CD4-positive, alpha-beta T cell treated with Interleukin-17A for 4 hours (primary cell): ENCODE measurements at regions not wholly inside any gene's neighbourhood (a gene's known extent, or its start where the extent isn't known, plus 50 kb on each side); places are given as distances from the start of the nearest gene placed in this dataset.

Experiments
- DNase-seq: peaks from one replicate; pipeline ENCODE4 v3.0.0-alpha.2; 2020; ENCODE audit warnings: mixed read lengths

DNA sequence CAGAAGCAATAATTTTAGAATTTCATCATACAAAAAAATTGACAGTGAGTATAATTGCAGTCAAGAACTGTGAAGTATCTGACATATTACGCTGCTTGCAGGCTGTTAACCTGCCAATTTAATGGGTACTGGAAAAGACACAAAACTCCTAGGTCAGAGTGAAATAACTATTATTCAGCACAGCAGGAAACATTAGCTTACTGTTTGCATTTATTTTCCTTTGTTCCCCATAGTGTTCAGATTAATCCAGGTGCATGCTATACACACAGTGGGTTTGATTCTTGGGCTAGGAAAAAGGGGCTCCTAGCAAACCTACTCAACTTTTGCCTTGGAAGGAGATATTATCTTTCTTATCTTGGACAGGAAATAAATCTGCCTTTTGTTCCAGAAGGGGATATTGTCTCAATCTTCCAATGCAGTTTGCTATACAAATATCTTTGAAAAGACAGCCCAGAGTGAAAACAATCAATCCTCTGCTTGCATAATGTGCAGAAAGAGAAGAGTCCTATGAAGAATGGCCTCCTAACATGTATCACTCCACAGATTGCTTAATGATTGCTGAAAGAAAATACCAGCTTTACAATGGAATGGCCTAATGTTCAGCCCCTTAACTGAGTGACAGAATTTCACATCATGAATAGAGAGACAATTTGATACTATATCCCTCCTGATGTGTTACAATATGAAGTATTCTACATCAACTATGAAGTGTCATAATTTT is 443.4 kb downstream of the TBC1D4 start:
- no peak for DNase-seq

DNA sequence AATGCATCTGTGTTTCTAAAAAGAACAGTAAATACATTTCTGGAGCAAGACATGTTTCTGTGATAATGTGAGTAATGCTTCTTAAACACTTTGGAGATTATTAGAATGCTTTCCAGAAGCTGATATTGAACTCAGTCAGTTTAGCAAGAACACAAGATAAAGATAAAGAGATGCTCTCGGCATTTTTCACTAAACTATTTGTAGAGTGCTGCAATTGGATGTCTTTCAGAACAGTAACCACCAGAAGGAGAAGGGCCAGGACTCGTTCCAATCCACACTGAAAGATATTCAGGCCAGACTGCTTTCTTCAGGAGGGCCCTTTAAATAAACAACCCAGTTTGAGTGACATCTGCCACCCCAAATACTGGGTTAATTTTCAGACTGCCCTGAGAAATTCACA is 456.0 kb downstream of the TBC1D4 start:
- no peak for DNase-seq

DNA sequence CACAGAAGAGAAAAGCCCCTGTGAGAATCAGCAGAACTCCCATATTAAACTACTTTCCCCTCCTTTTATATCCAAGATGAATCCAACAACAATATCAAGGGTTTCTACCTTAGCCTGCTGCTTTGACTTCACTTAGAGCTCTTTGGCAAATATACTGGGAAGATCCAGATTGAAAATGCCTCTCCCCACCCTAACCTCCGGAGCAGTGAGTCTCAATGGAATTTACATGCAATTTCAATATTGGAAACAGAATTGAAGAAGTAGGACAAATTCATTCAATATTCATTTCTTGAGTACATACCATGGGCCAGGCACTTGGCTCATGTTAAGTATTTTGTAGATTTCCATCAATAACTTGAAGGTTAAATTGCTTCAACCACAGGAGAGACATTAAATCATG is 457.4 kb downstream of the TBC1D4 start:
- DNase-seq = no peak

GRCh38 chr13:75023609-75024008 is 458.4 kb downstream of the TBC1D4 start:
- no peak for DNase-seq

DNA sequence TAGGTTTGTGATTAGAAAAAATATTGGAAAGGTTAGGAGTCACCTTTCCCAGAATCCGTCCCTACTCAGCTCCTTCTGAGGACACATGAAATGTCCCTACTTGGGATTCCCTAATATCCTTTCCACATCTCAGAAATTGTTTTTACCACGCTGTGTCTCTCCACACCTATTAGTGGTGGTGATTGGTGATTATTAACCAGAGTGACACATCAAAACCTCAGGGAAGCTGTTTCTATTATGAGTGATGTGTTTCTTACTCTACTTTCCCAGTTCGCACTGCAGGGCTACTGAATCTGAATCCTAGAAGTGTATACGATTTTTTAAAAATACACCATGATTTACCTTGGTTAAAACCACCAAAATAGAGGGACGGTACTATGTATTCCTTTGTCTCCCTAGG is 460.8 kb downstream of the TBC1D4 start:
- no peak for DNase-seq

GRCh38 chr13:75016225-75016624 is 465.7 kb downstream of the TBC1D4 start:
- DNase-seq = no peak

- no peak for DNase-seq
Observed at GRCh38 chr13:75013818-75014217, 468.2 kb downstream of the TBC1D4 start.

GRCh38 chr13:75010941-75011340 is 471.0 kb downstream of the TBC1D4 start:
- DNase-seq = no peak

GRCh38 chr13:75008926-75009325 is 473.0 kb downstream of the TBC1D4 start:
- no peak for DNase-seq

DNA sequence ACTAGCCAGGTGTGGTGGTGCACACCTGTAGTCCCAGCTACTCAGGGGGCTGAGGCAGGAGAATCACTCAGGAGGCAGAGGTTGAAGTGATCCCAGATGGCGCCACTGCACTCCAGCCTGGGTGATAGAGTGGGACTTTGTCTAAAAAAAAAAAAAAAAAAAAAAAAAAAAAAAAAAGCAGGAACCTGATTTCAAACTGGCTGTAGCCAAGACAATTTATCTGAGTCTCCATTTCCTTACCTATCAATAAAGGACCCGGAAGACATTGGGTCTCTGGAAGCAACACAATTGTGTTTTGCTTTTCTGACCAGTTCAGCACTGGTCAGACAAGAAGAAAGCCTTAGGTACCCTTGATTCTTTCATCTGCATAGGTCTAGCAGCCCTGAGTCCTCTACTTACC is 491.0 kb downstream of the TBC1D4 start:
- no peak for DNase-seq

- no peak for DNase-seq
Observed at GRCh38 chr13:74987124-74987690, 494.8 kb downstream of the TBC1D4 start.

DNA sequence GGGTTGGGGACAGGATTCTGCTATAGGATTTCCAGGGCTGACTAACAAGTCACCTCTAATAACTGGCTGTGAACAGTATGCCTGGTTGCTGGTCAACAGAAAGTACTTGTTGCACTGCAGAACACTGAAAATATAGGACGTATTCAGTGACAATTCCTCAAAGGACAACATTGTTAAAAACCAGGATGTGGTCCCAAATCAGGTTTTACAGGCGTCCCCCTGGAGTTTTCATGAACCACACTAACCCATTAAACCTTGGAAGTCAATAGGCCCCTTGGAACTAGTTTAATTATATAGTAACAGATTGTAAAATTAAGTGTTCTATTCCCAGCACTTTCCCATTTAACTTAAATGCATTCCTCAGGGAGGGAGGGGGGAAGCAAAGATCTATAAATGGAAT is 495.4 kb downstream of the TBC1D4 start:
- no peak for DNase-seq

- DNase-seq = no peak
Observed at GRCh38 chr13:74979703-74980102, 502.3 kb downstream of the TBC1D4 start.

DNA sequence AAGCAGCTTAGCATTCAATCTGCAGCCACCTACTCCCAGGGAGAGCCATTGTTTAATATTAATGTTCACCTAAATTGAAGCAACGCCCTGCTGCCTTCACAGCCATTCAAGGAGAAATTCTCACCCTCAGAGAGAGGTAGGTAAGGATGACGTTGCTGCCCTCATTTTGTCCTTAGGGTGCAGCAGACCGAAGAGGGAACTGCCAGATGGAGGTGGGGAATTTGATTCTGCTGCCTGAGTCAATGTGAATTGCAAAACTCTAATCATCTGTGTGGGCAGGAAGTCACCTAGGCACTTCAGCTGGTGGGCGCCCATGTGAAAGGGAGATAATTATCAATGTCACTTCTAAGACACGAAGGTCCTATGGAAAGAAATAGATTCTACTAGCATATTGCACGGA is 503.4 kb downstream of the TBC1D4 start:
- DNase-seq = no peak

GRCh38 chr13:74977498-74977897 is 504.5 kb downstream of the TBC1D4 start:
- no peak for DNase-seq

DNA sequence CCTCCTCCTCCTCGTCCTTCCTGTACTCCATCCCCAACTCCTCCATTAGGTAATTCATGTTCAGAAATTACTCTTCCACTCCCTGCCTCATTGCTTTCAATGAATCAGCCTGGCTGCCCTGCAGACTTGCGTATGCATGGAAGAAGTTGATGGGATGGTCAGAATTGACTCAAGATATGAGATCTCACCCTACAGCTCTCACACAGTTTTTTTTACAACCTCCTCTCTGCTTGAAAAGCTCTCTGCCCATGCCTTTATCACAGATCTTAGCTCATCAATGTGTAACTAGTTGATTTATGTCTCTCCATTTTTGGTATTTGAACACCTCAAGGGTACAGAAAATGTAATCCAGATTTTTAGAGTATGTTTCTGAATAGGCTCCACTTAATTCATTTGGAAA is 506.9 kb downstream of the TBC1D4 start:
- DNase-seq = no peak

DNA sequence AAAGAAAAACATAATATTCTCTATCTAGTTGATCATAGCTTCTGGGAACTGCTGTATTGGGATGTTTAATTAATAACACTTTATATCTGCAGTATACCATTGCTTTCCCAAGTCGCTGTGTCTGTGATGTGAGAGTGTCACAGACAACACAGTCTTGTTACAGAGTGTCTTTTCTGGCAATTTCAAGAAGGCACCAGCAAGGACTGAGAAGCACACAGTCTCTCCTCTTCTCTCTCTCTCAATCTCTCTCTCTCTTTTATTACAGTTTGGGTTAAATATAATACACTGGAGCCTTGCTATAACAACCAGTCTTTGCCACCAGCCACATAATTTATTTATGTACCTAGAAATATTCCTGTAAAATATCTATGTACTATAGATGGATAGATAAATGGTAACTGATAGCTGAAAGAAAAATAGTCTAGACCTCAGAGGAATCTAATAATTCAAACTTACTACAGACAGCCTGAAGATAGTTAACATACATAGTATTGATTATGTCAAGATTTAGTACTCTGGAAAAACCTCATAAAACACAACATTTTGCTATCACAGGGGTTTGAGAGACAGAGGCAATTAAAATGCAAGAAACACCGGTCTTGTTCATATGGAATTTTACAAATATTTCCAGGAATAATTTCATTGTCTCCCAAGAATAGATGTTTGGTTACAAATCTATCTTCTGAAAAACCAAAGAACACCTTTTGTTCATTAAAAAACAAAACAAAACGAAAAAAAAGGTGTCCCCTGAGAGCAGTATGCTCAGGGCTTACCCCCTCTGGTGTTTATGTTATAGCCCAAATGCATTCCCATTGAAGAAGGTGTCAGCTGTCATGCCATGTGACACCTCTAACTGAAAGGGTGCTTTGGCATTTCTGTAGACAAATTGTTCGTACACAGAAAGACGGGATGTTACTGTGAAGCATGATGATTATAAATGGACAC is 507.8 kb downstream of the TBC1D4 start:
- no peak for DNase-seq

- DNase-seq = no peak
Observed at GRCh38 chr13:74969419-74969818, 512.5 kb downstream of the TBC1D4 start.

- no peak for DNase-seq
Observed at GRCh38 chr13:74966814-74967424, 515.0 kb downstream of the TBC1D4 start.

DNA sequence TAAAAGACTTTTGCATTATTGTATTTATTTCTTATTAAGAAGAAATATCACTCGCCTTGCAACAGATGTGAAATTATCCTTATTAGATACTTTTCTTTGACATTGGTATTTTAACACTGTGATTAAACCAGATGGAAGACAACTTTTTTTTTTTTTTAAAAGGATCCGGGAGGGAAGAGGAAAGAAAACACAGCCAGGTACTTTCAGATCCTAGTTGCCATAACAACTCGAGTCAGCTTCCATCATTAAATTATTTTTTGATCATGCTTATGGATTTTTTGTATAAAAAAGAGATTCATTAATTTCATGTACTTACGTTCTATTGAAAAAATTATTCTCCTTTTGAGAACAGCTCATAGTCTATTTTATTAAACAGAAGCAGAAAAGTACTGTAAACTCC is 515.7 kb downstream of the TBC1D4 start:
- no peak for DNase-seq

DNA sequence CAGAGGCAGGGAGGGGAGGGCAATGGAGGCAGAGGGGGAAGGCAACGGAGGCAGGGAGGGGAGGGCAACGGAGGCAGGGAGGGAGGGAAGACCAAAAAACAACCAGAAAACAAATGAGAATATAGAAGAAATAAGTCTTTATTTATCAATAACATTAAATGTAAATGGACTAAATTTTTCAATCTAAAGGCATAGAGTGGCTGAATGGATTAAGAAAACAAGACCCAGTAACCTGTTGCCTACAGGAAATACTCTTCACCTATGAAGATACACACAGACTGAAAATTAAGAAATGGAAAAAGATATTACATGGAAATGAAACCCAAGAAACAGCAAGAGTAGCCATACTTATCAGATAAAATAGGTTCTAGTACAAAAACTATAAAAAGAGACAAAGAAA is 536.3 kb downstream of the TBC1D4 start:
- no peak for DNase-seq

- no peak for DNase-seq
Observed at GRCh38 chr13:74931698-74932433, 550.1 kb downstream of the TBC1D4 start.
